HK-2 (cell line): ENCODE measurements at regions not wholly inside any gene's neighbourhood (a gene's known extent, or its start where the extent isn't known, plus 50 kb on each side); places are given as distances from the start of the nearest gene placed in this dataset.
"Not testable (repeated sequence)": the region's sequence is repeated elsewhere in the genome, so short reads cannot be mapped to it uniquely, and the experiment has no call there.

ENCODE experiments used
- DNase-seq: peaks from one replicate; pipeline ENCODE4 v3.0.0-alpha.2; 2018; ENCODE audit not compliant: unreplicated experiment

GRCh38 chr1:18561967-18562366 is 68.7 kb upstream of the PAX7 start:
- DNase-seq = no peak

GRCh38 chr1:18564676-18565075 is 66.0 kb upstream of the PAX7 start:
- no peak for DNase-seq

GRCh38 chr1:18565321-18565720 is 65.3 kb upstream of the PAX7 start:
- no peak for DNase-seq

- no peak for DNase-seq
Measured at GRCh38 chr1:18568489-18568888, 62.2 kb upstream of the PAX7 start.

- no peak for DNase-seq
Measured at GRCh38 chr1:18569251-18569650, 61.4 kb upstream of the PAX7 start.

- no peak for DNase-seq
Measured at GRCh38 chr1:18569811-18570545, 60.7 kb upstream of the PAX7 start.

GRCh38 chr1:18571275-18571674 is 59.4 kb upstream of the PAX7 start:
- DNase-seq = no peak

GRCh38 chr1:18572022-18572880 is 58.4 kb upstream of the PAX7 start:
- no peak for DNase-seq

- no peak for DNase-seq
Measured at GRCh38 chr1:18573170-18573569, 57.5 kb upstream of the PAX7 start.

- DNase-seq = no peak
Measured at GRCh38 chr1:18574754-18575153, 55.9 kb upstream of the PAX7 start.

GRCh38 chr1:18575620-18576019 is 55.0 kb upstream of the PAX7 start:
- peak; percentile 63 for DNase-seq

- DNase-seq = no peak
Measured at GRCh38 chr1:18578271-18578670, 52.4 kb upstream of the PAX7 start.

- not testable (repeated sequence) for DNase-seq
Measured at GRCh38 chr1:18579267-18579666, 51.4 kb upstream of the PAX7 start.

GRCh38 chr1:18580047-18580446 is 50.6 kb upstream of the PAX7 start:
- no peak for DNase-seq

GRCh38 chr1:18580691-18581419 is 49.8 kb upstream of the PAX7 start:
- DNase-seq = no peak
